A549 (cell line): ENCODE measurements at regions not wholly inside any gene's neighbourhood (a gene's known extent, or its start where the extent isn't known, plus 50 kb on each side); places are given as distances from the start of the nearest gene placed in this dataset.

Source experiments
- EP300 ChIP-seq, 2 experiments: fragments of >200 bp; sonication (Bioruptor Twin); formaldehyde crosslinking; IDR thresholded peaks; 2 replicates in 1 of 2; 3 replicates in 1 of 2; pipeline ENCODE4 v1.6.1; 2016 to 2017
- TF ChIP-seq, protein P1 (sequence below): fragments of >200 bp; sonication (Bioruptor Twin); formaldehyde crosslinking; IDR thresholded peaks from 3 replicates; pipeline ENCODE4 v1.5.1; 2016

DNA sequence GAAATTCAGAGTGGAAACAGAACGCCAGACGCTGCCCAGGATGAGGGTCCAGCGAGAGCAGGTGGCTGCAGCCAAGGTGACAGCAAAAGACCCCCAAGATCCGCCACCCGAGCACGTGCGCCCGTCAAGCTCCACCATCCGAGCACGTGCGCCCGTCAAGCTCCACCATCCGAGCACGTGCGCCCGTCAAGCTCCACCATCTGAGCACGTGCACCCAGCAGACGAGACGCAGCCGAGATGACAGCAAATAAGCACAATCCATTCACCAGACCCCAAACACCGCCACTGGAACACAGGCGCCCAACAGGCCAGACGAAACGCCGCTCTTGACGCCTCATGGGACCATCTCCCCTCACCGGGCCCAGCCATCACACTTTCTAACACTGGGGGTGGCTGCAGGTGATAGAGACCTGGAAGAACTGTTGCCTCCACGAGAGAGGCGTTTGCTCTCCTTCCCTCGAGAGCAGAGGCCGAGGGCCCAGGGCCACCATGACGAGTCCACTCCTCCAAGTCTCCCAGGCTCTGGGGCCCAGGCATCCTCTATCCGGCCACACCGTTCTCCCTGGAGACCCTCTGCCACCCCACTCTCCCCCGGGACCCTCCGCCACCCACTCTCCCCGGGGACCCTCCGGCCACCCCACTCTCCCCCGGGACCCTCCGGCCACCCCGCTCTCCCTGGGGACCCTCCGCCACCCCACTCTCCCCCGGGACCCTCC, 62.1 kb upstream of the GALNT9 start:
- TF ChIP-seq, protein P1, sequence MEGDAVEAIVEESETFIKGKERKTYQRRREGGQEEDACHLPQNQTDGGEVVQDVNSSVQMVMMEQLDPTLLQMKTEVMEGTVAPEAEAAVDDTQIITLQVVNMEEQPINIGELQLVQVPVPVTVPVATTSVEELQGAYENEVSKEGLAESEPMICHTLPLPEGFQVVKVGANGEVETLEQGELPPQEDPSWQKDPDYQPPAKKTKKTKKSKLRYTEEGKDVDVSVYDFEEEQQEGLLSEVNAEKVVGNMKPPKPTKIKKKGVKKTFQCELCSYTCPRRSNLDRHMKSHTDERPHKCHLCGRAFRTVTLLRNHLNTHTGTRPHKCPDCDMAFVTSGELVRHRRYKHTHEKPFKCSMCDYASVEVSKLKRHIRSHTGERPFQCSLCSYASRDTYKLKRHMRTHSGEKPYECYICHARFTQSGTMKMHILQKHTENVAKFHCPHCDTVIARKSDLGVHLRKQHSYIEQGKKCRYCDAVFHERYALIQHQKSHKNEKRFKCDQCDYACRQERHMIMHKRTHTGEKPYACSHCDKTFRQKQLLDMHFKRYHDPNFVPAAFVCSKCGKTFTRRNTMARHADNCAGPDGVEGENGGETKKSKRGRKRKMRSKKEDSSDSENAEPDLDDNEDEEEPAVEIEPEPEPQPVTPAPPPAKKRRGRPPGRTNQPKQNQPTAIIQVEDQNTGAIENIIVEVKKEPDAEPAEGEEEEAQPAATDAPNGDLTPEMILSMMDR, result no peak
- TF ChIP-seq EP300 (IDR thresholded peaks at IDR 0.05), result no peak
